Loucy (cell line): ENCODE measurements at regions not wholly inside any gene's neighbourhood (a gene's known extent, or its start where the extent isn't known, plus 50 kb on each side); places are given as distances from the start of the nearest gene placed in this dataset.

Source experiments
- H2AFZ ChIP-seq: fragments of 200-600 bp; sonication (generic); 2 replicates; pipeline ENCODE4 v1.6.0; 2016; ENCODE audit warnings: antibody characterized with exemption, mild to moderate bottlenecking, low read length, moderate library complexity
- H3F3A ChIP-seq: fragments of 200-600 bp; 2 replicates; pipeline ENCODE4 v1.6.0; 2016; ENCODE audit warnings: antibody characterized with exemption, low read depth, mild to moderate bottlenecking
- H3K27me3 ChIP-seq: fragments of 200-600 bp; sonication (generic); 2 replicates; pipeline ENCODE4 v1.6.1; 2014; ENCODE audit warnings: low read length, mild to moderate bottlenecking; ENCODE audit not compliant: insufficient read depth, poor library complexity, severe bottlenecking
- H3K36me3 ChIP-seq: fragments of 200-600 bp; sonication (generic); 2 replicates; pipeline ENCODE4 v1.6.1; 2016; ENCODE audit warnings: low read length; ENCODE audit not compliant: insufficient read depth
- H3K4me1 ChIP-seq: fragments of 200-600 bp; sonication (generic); 2 replicates; pipeline ENCODE4 v1.5.1; 2014; ENCODE audit warnings: low read length, mild to moderate bottlenecking; ENCODE audit not compliant: insufficient read depth, poor library complexity, severe bottlenecking
- H3K4me2 ChIP-seq: fragments of 200-600 bp; sonication (generic); 2 replicates; pipeline ENCODE4 v1.6.0; 2014; ENCODE audit warnings: antibody characterized with exemption, low read length, low read depth, mild to moderate bottlenecking; ENCODE audit not compliant: poor library complexity, severe bottlenecking
- H3K4me3 ChIP-seq: fragments of 200-600 bp; sonication (generic); 2 replicates; pipeline ENCODE4 v1.5.1; 2014; ENCODE audit warnings: low read length, mild to moderate bottlenecking, mixed read lengths; ENCODE audit not compliant: poor library complexity, severe bottlenecking
- H3K79me2 ChIP-seq: fragments of 200-600 bp; sonication (generic); 2 replicates; pipeline ENCODE4 v1.6.1; 2014; ENCODE audit warnings: low read length; ENCODE audit not compliant: insufficient read depth
- H3K9ac ChIP-seq: fragments of 200-600 bp; sonication (generic); 2 replicates; pipeline ENCODE4 v1.6.0; 2014; ENCODE audit warnings: mild to moderate bottlenecking, low read depth, low read length, moderate library complexity; ENCODE audit not compliant: poor library complexity, severe bottlenecking
- H3K9me2 ChIP-seq: fragments of 200-600 bp; sonication (generic); replicated peaks from 2 replicates; pipeline ENCODE4 v1.6.1; 2016; ENCODE audit warnings: low read depth, low read length, mixed read lengths
- H3K9me3 ChIP-seq: fragments of 200-600 bp; sonication (generic); 2 replicates; pipeline ENCODE4 v1.6.1; 2014; ENCODE audit warnings: mild to moderate bottlenecking, antibody characterized with exemption, low read length, low read depth; ENCODE audit not compliant: insufficient read depth
- H4K20me1 ChIP-seq: fragments of 200-600 bp; sonication (generic); 2 replicates; pipeline ENCODE4 v1.6.0; 2014; ENCODE audit warnings: antibody characterized with exemption, low read length, mild to moderate bottlenecking; ENCODE audit not compliant: insufficient read depth, poor library complexity, severe bottlenecking
- EZH2phosphoT487 ChIP-seq: fragments of 200-600 bp; IDR thresholded peaks from 2 replicates; pipeline ENCODE4 v1.6.1; 2018; ENCODE audit warnings: antibody characterized with exemption, mild to moderate bottlenecking, moderate library complexity, borderline replicate concordance
- TF ChIP-seq, protein P1 (sequence below): fragments of 200-600 bp; sonication (generic); conservative IDR thresholded peaks from 2 replicates; pipeline ENCODE4 v1.5.1; 2014; ENCODE audit warnings: mild to moderate bottlenecking, antibody characterized with exemption, low read length

DNA sequence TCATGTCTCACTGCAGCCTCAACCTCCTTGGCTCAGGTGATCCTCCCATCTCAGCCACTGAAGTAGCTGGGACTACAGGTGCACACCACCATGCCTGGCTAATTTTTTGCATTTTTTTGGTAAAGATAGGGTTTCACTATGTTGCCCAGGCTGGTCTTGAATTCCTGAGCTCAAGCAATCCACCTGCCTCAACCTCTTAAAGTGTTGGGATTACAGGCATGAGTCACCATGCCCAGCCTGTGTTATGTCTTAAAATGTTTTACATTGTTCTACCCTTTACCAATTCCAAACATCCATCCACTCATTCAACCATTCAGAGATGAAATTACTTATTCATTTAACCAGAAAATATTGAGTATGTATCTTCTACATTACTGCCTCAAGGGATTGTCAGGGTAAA, 111.6 kb upstream of the BTG1 start:
- no peaks in the 10 kb centered on the region for H3K9me3 ChIP-seq
- H3F3A ChIP-seq = 0 out of 2 replicates have a peak, but pooled peaks cover 5% of the 10 kb centered on the region
- no peaks in the 10 kb centered on the region for H3K79me2 ChIP-seq
- no peaks in the 10 kb centered on the region for H3K27me3 ChIP-seq
- no peak for TF ChIP-seq EZH2phosphoT487
- H3K9me2 ChIP-seq = no peaks in the 10 kb centered on the region
- H3K4me1 ChIP-seq = peaks cover 21% of the 10 kb centered on the region
- no peaks in the 10 kb centered on the region for H4K20me1 ChIP-seq
- no peak overlapping the region for H3K4me2 ChIP-seq
- no peak overlapping the region for H2AFZ ChIP-seq
- H3K4me3 ChIP-seq = no peak overlapping the region
- H3K9ac ChIP-seq = no peak overlapping the region
- no peaks in the 10 kb centered on the region for H3K36me3 ChIP-seq

DNA sequence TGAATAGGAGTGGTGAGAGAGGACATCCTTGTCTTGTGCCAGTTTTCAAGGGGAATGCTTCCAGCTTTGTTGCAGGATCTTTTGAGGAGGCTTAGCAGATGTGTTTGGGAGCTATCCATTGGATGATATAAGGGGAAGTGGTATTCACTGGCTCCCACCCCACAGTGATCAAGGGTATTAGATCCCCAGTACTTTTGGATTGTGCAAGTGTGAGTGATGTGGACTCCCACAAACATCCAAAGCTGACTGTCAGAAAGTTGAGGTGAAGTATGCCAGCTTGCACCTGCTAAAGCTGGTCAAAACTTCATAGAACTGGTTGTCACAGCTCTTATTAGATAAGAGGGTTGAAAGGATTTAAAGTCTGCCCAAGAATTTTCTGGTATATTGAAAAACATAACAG, 110.1 kb upstream of the BTG1 start:
- H2AFZ ChIP-seq = no peak overlapping the region
- H3K4me3 ChIP-seq = no peak overlapping the region
- no peak overlapping the region for H3K9ac ChIP-seq
- peaks cover 21% of the 10 kb centered on the region for H3K4me1 ChIP-seq
- no peaks in the 10 kb centered on the region for H3K36me3 ChIP-seq
- H3K27me3 ChIP-seq = no peaks in the 10 kb centered on the region
- no peaks in the 10 kb centered on the region for H3K9me2 ChIP-seq
- 0 out of 2 replicates have a peak, but pooled peaks cover 5% of the 10 kb centered on the region for H3F3A ChIP-seq
- no peaks in the 10 kb centered on the region for H4K20me1 ChIP-seq
- no peaks in the 10 kb centered on the region for H3K79me2 ChIP-seq
- H3K4me2 ChIP-seq = no peak overlapping the region
- no peaks in the 10 kb centered on the region for H3K9me3 ChIP-seq
- TF ChIP-seq EZH2phosphoT487 = no peak
- TF ChIP-seq, protein P1, sequence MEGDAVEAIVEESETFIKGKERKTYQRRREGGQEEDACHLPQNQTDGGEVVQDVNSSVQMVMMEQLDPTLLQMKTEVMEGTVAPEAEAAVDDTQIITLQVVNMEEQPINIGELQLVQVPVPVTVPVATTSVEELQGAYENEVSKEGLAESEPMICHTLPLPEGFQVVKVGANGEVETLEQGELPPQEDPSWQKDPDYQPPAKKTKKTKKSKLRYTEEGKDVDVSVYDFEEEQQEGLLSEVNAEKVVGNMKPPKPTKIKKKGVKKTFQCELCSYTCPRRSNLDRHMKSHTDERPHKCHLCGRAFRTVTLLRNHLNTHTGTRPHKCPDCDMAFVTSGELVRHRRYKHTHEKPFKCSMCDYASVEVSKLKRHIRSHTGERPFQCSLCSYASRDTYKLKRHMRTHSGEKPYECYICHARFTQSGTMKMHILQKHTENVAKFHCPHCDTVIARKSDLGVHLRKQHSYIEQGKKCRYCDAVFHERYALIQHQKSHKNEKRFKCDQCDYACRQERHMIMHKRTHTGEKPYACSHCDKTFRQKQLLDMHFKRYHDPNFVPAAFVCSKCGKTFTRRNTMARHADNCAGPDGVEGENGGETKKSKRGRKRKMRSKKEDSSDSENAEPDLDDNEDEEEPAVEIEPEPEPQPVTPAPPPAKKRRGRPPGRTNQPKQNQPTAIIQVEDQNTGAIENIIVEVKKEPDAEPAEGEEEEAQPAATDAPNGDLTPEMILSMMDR = no peak

DNA sequence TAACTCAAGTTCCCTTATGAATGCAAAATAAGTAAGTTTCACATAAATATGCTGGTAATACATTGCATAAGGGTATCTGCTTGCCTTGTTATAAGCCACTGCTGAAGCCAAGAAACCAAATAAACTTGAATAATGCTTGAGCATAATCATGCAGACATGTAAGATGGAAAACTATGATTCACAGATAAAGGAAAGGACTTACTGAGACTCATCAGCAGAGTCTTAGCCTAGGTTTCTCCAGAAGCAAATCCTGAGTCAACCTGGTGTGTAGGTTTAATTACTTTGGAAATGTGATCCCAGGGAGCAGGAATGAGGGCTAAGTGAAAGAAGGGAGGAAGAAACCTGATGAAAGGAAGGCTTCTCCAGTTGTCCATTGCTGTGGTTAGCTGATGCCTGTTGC, 107.7 kb upstream of the BTG1 start:
- no peak overlapping the region for H2AFZ ChIP-seq
- H3K4me2 ChIP-seq = no peak overlapping the region
- H3K4me3 ChIP-seq = no peak overlapping the region
- H3K9me2 ChIP-seq = no peaks in the 10 kb centered on the region
- no peaks in the 10 kb centered on the region for H3K4me1 ChIP-seq
- H4K20me1 ChIP-seq = no peaks in the 10 kb centered on the region
- H3K27me3 ChIP-seq = no peaks in the 10 kb centered on the region
- H3K9me3 ChIP-seq = no peaks in the 10 kb centered on the region
- H3K9ac ChIP-seq = no peak overlapping the region
- TF ChIP-seq, protein P1 = no peak
- no peak for TF ChIP-seq EZH2phosphoT487
- H3F3A ChIP-seq = no peaks in the 10 kb centered on the region
- no peaks in the 10 kb centered on the region for H3K36me3 ChIP-seq
- no peaks in the 10 kb centered on the region for H3K79me2 ChIP-seq

DNA sequence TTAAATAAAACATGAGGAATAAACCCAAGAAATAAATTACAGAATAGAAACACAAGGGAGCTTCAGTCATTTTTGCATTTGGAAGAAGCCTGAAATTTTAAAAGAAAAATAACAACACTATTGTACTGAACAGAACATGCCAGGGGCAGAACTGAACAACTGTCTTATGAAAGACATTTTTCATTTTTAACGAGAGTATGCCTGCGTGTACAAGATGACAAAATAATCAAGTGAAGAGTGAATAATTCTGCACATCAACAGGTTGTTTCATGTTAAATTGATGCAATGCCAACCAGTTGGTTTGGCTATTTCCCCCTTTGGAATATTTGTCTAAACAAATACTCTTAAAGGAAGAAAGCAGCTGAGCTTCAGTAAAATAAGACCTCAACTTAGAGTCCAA, 103.3 kb upstream of the BTG1 start:
- Histone ChIP-seq H3K36me3 (no peaks in the 10 kb centered on the region), H3K79me2 (no peaks in the 10 kb centered on the region), H3K9ac (no peak overlapping the region), H3K27me3 (no peaks in the 10 kb centered on the region), H3K4me3 (no peak overlapping the region), H3K4me1 (no peaks in the 10 kb centered on the region), H3K9me2 (no peaks in the 10 kb centered on the region), H3F3A (no peaks in the 10 kb centered on the region), H4K20me1 (no peaks in the 10 kb centered on the region), H2AFZ (no peak overlapping the region), H3K9me3 (no peaks in the 10 kb centered on the region), H3K4me2 (no peak overlapping the region)
- TF ChIP-seq, protein P1 = no peak
- no peak for TF ChIP-seq EZH2phosphoT487
